H9 (cell line): ENCODE measurements at regions not wholly inside any gene's neighbourhood (a gene's known extent, or its start where the extent isn't known, plus 50 kb on each side); places are given as distances from the start of the nearest gene placed in this dataset.

Experiments
- DNase-seq: peaks from one replicate; pipeline ENCODE4 v3.0.0-alpha.2; 2017
- H2AFZ ChIP-seq: one replicate; pipeline ENCODE4 v1.6.1; 2013; ENCODE audit warnings: mild to moderate bottlenecking, low read length, control low read depth, moderate library complexity
- H2AK5ac ChIP-seq: 2 replicates; pipeline ENCODE4 v1.6.1; 2013; ENCODE audit warnings: low read length, control low read depth, mixed read lengths; ENCODE audit not compliant: insufficient read length
- H2BK120ac ChIP-seq: one replicate; pipeline ENCODE4 v1.6.1; 2013; ENCODE audit warnings: low read depth, mild to moderate bottlenecking, low read length, control low read depth, inconsistent platforms; ENCODE audit not compliant: poor library complexity, severe bottlenecking
- H2BK12ac ChIP-seq: 2 replicates; pipeline ENCODE4 v1.6.1; 2013; ENCODE audit warnings: low read length, control low read depth, mixed read lengths, low read depth; ENCODE audit not compliant: insufficient read length
- H2BK15ac ChIP-seq: 2 replicates; pipeline ENCODE4 v1.6.1; 2013; ENCODE audit warnings: low read depth, low read length, control low read depth
- H2BK20ac ChIP-seq: one replicate; pipeline ENCODE4 v1.6.1; 2013; ENCODE audit warnings: low read depth, mild to moderate bottlenecking, low read length, control low read depth, inconsistent platforms; ENCODE audit not compliant: poor library complexity, severe bottlenecking
- H2BK5ac ChIP-seq: 2 replicates; pipeline ENCODE4 v1.6.1; 2013; ENCODE audit warnings: low read length, control low read depth, mixed read lengths; ENCODE audit not compliant: insufficient read length
- H3K14ac ChIP-seq: 2 replicates; pipeline ENCODE4 v1.6.1; 2013; ENCODE audit warnings: low read length, control low read depth; ENCODE audit not compliant: insufficient read depth
- H3K18ac ChIP-seq: 2 replicates; pipeline ENCODE4 v1.6.1; 2013; ENCODE audit warnings: low read depth, mild to moderate bottlenecking, mixed read lengths, low read length, control low read depth; ENCODE audit not compliant: insufficient read length
- H3K23ac ChIP-seq: 2 replicates; pipeline ENCODE4 v1.6.1; 2013; ENCODE audit warnings: low read length, control low read depth, mixed read lengths, low read depth; ENCODE audit not compliant: insufficient read length
- H3K23me2 ChIP-seq: 2 replicates; pipeline ENCODE4 v1.6.1; 2013; ENCODE audit warnings: low read depth, mild to moderate bottlenecking, mixed read lengths, low read length, control low read depth; ENCODE audit not compliant: insufficient read length, poor library complexity, severe bottlenecking
- H3K27ac ChIP-seq: 2 replicates; pipeline ENCODE4 v1.5.1; 2013; ENCODE audit warnings: low read length, control low read depth, mixed read lengths, low read depth; ENCODE audit not compliant: insufficient read length
- H3K27me3 ChIP-seq: 2 replicates; pipeline ENCODE4 v1.6.1; 2013; ENCODE audit warnings: low read length, control low read depth, inconsistent platforms; ENCODE audit not compliant: insufficient read depth
- H3K4ac ChIP-seq: 2 replicates; pipeline ENCODE4 v1.6.1; 2013; ENCODE audit warnings: low read depth, mild to moderate bottlenecking, control low read depth, inconsistent platforms, low read length, moderate library complexity
- H3K4me1 ChIP-seq: 2 replicates; pipeline ENCODE4 v1.6.1; 2013; ENCODE audit warnings: low read length, control low read depth, inconsistent platforms; ENCODE audit not compliant: insufficient read depth
- H3K4me2 ChIP-seq: 2 replicates; pipeline ENCODE4 v1.6.1; 2013; ENCODE audit warnings: low read length, control low read depth, mixed read lengths; ENCODE audit not compliant: insufficient read length, insufficient read depth
- H3K56ac ChIP-seq: 2 replicates; pipeline ENCODE4 v1.6.1; 2013; ENCODE audit warnings: low read depth, mild to moderate bottlenecking, mixed read lengths, low read length, control low read depth; ENCODE audit not compliant: insufficient read length
- H3K79me1 ChIP-seq: 2 replicates; pipeline ENCODE4 v1.6.1; 2013; ENCODE audit warnings: low read depth, mild to moderate bottlenecking, moderate library complexity, low read length, control low read depth, inconsistent platforms; ENCODE audit not compliant: insufficient read depth, poor library complexity, severe bottlenecking
- H3K79me2 ChIP-seq: 2 replicates; pipeline ENCODE4 v1.6.1; 2013; ENCODE audit warnings: low read length, control low read depth, inconsistent platforms; ENCODE audit not compliant: insufficient read depth
- H3K9ac ChIP-seq: 2 replicates; pipeline ENCODE4 v1.6.1; 2013; ENCODE audit warnings: low read length, control low read depth, mixed read lengths; ENCODE audit not compliant: insufficient read length; ENCODE audit errors: extremely low read depth
- H3K9me3 ChIP-seq: one replicate; pipeline ENCODE4 v1.6.1; 2013; ENCODE audit warnings: low read depth, low read length, inconsistent platforms; ENCODE audit not compliant: control insufficient read depth
- H3T11ph ChIP-seq: one replicate; pipeline ENCODE4 v1.6.1; 2013; ENCODE audit warnings: mild to moderate bottlenecking, low read length, control low read depth, inconsistent platforms
- H4K20me1 ChIP-seq: one replicate; pipeline ENCODE4 v1.6.1; 2013; ENCODE audit not compliant: control insufficient read depth, insufficient read length, insufficient read depth
- H4K5ac ChIP-seq: 2 replicates; pipeline ENCODE4 v1.6.1; 2013; ENCODE audit warnings: low read depth, mild to moderate bottlenecking, mixed read lengths, low read length, control low read depth; ENCODE audit not compliant: insufficient read length
- H4K8ac ChIP-seq: replicated peaks from 2 replicates; pipeline ENCODE4 v1.6.1; 2013; ENCODE audit warnings: low read length, control low read depth, mixed read lengths, low read depth; ENCODE audit not compliant: insufficient read length
- H4K91ac ChIP-seq: 2 replicates; pipeline ENCODE4 v1.6.1; 2013; ENCODE audit warnings: low read depth, mild to moderate bottlenecking, moderate library complexity, mixed read lengths, low read length, control low read depth; ENCODE audit not compliant: insufficient read length
- H3K27ac Mint-ChIP-seq, 3 experiments: 2 replicates in 2 of 3; 3 replicates in 1 of 3; pipeline ENCODE4 v1.8.0; 2020 to 2021; ENCODE audit warnings: mixed read lengths in 3 of 3, mild to moderate bottlenecking in 1 of 3, moderate library complexity in 1 of 3
- H3K27me3 Mint-ChIP-seq: 2 replicates; pipeline ENCODE4 v1.8.0; 2021; ENCODE audit warnings: low read depth, mild to moderate bottlenecking, moderate library complexity, mixed read lengths
- H3K36me3 Mint-ChIP-seq, 3 experiments: 2 replicates in 2 of 3; 3 replicates in 1 of 3; pipeline ENCODE4 v1.8.0; 2020 to 2021; ENCODE audit warnings: low read depth in 3 of 3, mixed read lengths in 3 of 3; ENCODE audit not compliant: insufficient read depth in 1 of 3
- H3K4me1 Mint-ChIP-seq, 2 experiments: 2 replicates each; pipeline ENCODE4 v1.8.0; 2020; ENCODE audit warnings: mixed read lengths in 2 of 2
- H3K4me3 Mint-ChIP-seq, 2 experiments: 2 replicates in 1 of 2; 3 replicates in 1 of 2; pipeline ENCODE4 v1.8.0; 2020 to 2021; ENCODE audit warnings: mild to moderate bottlenecking in 2 of 2, mixed read lengths in 2 of 2, moderate library complexity in 1 of 2
- H3K9me3 Mint-ChIP-seq, 2 experiments: 2 replicates in 1 of 2; 3 replicates in 1 of 2; pipeline ENCODE4 v1.8.0; 2020; ENCODE audit warnings: mild to moderate bottlenecking in 2 of 2, mixed read lengths in 2 of 2, moderate library complexity in 1 of 2
- WGBS: extraction: QIAGEN DNeasy Blood & Tissue Kit; methylation state at CpG from one replicate; pipeline ENCODE4 v1.1.7; 2013; ENCODE audit warnings: missing lambda C conversion rate, low lambda C conversion rate, mixed read lengths; ENCODE audit not compliant: insufficient read length; ENCODE audit errors: extremely low coverage; 5-methylcytosine and 5-hydroxymethylcytosine counted together
- TF ChIP-seq, protein P1 (sequence below): fragments of 200-600 bp; sonication (generic); conservative IDR thresholded peaks from 3 replicates; pipeline ENCODE4 v1.8.0; 2021; ENCODE audit warnings: antibody characterized with exemption, mild to moderate bottlenecking

DNA sequence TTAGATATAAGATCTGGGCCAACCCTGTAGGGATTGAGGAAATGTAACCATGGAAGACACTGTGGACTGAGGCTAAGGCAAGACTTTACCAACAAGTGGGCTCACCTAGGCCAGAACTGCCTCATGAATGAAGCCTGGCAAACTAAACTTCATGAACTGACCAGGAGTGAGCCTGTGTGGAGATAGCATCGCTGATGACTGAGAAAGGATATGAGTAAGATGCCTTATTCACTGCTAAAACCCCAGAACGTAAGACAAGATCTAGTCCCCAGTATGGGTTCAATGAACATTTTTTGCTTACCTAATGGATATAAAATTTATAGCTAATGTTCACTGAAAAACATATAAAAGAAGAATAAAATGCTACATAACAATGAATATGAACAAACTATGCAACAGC is 399.8 kb downstream of the SATB2 start:
- no peak overlapping the region for H4K5ac ChIP-seq
- H3K4ac ChIP-seq: no peak overlapping the region
- no peak overlapping the region for H2BK5ac ChIP-seq
- H4K20me1 ChIP-seq: no peaks in the 10 kb centered on the region
- no peak overlapping the region for H3K14ac ChIP-seq
- peaks cover 0 to 3% (median 0%) of the 10 kb centered on the region in 3 experiments; a peak in 2 of 7 replicates for H3K36me3 Mint-ChIP-seq
- no peak overlapping the region for H4K91ac ChIP-seq
- no peak overlapping the region for H3K9ac ChIP-seq
- no peak overlapping the region for H3K4me3 Mint-ChIP-seq
- H3K79me2 ChIP-seq: no peaks in the 10 kb centered on the region
- no peak overlapping the region for H3T11ph ChIP-seq
- H2BK15ac ChIP-seq: no peak overlapping the region
- no peaks in the 10 kb centered on the region for H3K9me3 ChIP-seq
- no peaks in the 10 kb centered on the region for H3K27me3 ChIP-seq
- no peak overlapping the region for H2AK5ac ChIP-seq
- no peak overlapping the region for H3K56ac ChIP-seq
- H3K4me2 ChIP-seq: no peak overlapping the region
- H2BK20ac ChIP-seq: no peak overlapping the region
- no peaks in the 10 kb centered on the region for H3K79me1 ChIP-seq
- DNase-seq: no peak
- H3K27me3 Mint-ChIP-seq: no peaks in the 10 kb centered on the region
- H3K9me3 Mint-ChIP-seq: peaks cover 6 to 11% of the 10 kb centered on the region in 2 experiments; a peak in 4 of 5 replicates
- no CpG with 5 or more reads among the region's 2 CpGs for WGBS
- no peak overlapping the region for H3K23ac ChIP-seq
- H3K4me1 Mint-ChIP-seq: no peaks in the 10 kb centered on the region; a peak in 1 of 4 replicates
- no peaks in the 10 kb centered on the region for H3K4me1 ChIP-seq
- H4K8ac ChIP-seq: no peak overlapping the region
- H2BK12ac ChIP-seq: no peak overlapping the region
- H3K23me2 ChIP-seq: no peaks in the 10 kb centered on the region
- no peak overlapping the region for H2BK120ac ChIP-seq
- no peak overlapping the region for H2AFZ ChIP-seq
- H3K27ac Mint-ChIP-seq: no peak overlapping the region
- H3K27ac ChIP-seq: no peak overlapping the region
- TF ChIP-seq, protein P1, sequence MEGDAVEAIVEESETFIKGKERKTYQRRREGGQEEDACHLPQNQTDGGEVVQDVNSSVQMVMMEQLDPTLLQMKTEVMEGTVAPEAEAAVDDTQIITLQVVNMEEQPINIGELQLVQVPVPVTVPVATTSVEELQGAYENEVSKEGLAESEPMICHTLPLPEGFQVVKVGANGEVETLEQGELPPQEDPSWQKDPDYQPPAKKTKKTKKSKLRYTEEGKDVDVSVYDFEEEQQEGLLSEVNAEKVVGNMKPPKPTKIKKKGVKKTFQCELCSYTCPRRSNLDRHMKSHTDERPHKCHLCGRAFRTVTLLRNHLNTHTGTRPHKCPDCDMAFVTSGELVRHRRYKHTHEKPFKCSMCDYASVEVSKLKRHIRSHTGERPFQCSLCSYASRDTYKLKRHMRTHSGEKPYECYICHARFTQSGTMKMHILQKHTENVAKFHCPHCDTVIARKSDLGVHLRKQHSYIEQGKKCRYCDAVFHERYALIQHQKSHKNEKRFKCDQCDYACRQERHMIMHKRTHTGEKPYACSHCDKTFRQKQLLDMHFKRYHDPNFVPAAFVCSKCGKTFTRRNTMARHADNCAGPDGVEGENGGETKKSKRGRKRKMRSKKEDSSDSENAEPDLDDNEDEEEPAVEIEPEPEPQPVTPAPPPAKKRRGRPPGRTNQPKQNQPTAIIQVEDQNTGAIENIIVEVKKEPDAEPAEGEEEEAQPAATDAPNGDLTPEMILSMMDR: no peak
- no peak overlapping the region for H3K18ac ChIP-seq
